NB4 (cell line): ENCODE measurements at regions not wholly inside any gene's neighbourhood (a gene's known extent, or its start where the extent isn't known, plus 50 kb on each side); places are given as distances from the start of the nearest gene placed in this dataset.

Source experiments
- MYC ChIP-seq: IDR thresholded peaks from 2 replicates; pipeline ENCODE4 v1.6.1; 2011; ENCODE audit warnings: low read depth, low read length
- TF ChIP-seq, protein P1 (sequence below): IDR thresholded peaks from one replicate; pipeline ENCODE4 v1.5.1; 2012; ENCODE audit warnings: low read depth, low read length
- TF ChIP-seq, protein P2 (sequence below): IDR thresholded peaks from 2 replicates; pipeline ENCODE4 v1.6.1; 2011; ENCODE audit warnings: low read depth, low read length

DNA sequence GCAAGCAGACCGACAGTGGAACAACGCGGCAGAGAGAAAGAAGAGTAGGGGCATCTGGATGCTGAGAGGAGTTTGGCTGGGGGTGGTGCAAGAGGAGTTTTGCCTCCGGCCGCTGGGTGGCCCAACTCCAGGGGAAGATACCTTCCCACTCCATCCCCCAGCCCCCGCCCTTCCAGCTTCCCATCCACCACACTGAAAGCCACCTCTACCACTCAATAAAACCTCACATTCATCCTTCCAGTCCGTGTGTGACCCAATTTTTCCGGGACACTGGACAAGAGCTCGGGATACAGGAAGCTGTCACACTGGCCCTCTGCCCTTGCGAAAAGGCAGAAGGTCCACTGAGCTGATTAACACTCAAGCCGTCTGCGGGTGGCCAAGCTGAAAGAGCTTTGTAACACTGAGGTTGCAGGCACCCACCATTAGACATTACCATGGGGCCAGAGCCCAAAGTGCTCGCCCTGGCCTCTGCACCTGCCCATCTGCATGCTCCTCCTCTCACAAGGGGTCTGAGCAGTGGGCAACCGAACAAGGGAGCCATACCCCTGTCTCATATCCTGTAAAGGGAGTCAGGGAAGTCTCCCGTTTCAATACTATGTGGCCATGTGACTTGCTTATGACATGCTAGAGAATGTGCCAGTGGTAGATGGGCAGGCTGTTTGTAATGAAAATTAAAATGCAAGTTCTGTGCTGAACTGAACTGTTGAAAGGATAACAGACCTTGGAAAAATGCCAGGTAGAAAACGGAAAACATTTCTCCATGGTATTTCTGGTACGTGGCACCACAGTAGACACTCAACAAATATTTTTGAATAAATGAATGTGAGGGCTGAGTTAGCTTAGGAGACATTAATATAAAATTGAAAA, 205.1 kb upstream of the STARD13 start:
- TF ChIP-seq, protein P1, sequence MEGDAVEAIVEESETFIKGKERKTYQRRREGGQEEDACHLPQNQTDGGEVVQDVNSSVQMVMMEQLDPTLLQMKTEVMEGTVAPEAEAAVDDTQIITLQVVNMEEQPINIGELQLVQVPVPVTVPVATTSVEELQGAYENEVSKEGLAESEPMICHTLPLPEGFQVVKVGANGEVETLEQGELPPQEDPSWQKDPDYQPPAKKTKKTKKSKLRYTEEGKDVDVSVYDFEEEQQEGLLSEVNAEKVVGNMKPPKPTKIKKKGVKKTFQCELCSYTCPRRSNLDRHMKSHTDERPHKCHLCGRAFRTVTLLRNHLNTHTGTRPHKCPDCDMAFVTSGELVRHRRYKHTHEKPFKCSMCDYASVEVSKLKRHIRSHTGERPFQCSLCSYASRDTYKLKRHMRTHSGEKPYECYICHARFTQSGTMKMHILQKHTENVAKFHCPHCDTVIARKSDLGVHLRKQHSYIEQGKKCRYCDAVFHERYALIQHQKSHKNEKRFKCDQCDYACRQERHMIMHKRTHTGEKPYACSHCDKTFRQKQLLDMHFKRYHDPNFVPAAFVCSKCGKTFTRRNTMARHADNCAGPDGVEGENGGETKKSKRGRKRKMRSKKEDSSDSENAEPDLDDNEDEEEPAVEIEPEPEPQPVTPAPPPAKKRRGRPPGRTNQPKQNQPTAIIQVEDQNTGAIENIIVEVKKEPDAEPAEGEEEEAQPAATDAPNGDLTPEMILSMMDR = no peak
- TF ChIP-seq MYC = no peak
- TF ChIP-seq, protein P2, sequence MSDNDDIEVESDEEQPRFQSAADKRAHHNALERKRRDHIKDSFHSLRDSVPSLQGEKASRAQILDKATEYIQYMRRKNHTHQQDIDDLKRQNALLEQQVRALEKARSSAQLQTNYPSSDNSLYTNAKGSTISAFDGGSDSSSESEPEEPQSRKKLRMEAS = no peak
